NCI-H1436 treated with DMSO at 0.1 percent for 48 hours (cell line): ENCODE measurements at regions not wholly inside any gene's neighbourhood (a gene's known extent, or its start where the extent isn't known, plus 50 kb on each side); places are given as distances from the start of the nearest gene placed in this dataset.
"Not testable (repeated sequence)": the region's sequence is repeated elsewhere in the genome, so short reads cannot be mapped to it uniquely, and the experiment has no call there.

ENCODE experiments used
- DNase-seq: peaks from one replicate; lab custom pipeline; 2025; lab: John Stamatoyannopoulos, UW

DNA sequence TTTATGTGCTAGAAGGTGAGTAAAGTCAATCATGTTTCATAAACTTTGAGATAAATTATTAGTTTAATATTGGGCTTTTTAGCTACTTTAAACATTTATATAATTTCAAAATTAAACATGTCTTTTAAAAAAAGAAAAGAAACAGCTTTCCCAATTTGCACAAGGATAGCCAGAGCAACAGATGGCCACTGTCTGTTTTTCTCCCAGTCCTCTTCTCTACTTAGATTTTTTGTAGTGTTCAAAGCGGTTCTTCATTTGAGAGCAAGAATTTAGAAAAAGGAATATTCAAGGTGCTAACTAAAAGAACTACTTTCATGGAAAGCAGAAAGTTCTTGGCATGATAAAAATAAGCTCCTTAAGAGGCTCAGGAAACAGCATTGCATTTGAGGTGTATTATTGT lies 128.3 kb upstream of the MIR17HG start:
- DNase-seq, result no peak

DNA sequence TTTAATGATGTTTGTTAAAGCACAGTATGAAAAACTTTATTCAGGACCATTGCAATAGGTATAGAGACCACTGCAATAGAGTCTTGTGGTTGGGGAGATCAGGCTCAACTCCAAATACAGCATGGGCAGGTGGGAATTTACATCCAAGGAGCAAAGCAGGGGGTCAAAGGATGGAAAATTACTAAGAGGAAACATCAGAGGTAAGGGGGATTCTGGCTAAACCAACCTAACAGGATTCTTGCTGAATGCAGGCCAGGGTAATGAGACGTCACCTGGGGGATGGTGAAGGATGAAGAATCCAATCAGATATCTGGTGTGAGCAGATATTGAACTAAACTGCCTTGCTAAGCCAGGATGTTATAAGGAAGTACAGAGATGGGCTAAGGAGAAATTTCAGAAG lies 126.6 kb upstream of the MIR17HG start:
- no peak for DNase-seq

DNA sequence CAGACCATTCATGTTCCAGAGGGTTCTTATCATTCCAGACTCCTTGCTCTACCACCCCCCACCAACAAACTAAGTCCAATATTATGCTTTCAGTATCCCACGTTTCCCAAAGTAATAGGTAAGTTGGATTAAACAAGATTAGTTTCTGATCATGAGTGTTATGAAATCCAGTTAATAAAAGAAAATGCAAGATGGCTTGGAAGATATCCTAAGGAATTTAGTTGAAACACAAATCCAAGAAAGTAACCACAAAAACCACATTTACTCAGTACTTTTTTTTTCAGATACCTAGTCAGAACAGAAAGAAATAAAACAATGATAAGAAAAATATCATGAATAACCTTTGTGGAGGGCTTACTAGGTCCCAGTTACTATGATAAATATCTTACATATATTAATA lies 119.4 kb upstream of the MIR17HG start:
- DNase-seq, result no peak

DNA sequence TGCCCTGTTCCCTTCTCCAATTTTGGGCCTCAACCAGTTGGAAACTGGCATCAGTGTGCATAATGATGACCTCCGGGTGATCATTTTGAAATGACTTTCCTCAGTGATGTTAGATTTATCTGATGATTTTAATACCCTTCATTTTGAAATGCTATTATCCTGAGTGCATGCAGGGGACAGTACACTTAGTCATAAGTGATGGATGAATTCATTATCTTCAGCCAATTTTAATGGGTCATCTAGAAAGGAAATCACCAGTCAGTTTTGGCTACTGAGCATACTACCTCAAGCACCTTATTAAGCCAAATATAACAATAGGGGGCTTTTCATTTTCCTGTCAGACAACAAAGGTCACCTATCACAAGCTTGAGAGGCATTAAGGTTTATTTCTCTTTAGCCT lies 118.5 kb upstream of the MIR17HG start:
- no peak for DNase-seq

DNA sequence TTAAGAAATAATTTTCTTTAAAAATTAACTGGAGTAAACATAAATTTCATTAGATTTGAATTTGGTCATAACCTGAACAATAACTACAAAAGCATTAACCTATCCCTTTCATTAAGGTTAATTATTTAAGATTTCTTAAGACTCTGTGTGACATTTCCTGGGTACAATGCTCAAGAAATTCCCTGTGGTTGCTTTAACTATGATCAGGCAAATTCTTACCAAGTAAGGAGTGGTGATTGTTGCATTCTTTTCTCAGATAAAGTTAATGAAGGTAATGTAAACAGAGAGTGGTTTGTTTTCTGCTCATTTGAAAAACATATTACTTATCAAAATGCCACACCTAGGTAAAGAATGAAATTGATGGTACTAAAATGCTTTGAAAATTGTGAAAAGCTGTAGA lies 114.8 kb upstream of the MIR17HG start:
- DNase-seq, result no peak

DNA sequence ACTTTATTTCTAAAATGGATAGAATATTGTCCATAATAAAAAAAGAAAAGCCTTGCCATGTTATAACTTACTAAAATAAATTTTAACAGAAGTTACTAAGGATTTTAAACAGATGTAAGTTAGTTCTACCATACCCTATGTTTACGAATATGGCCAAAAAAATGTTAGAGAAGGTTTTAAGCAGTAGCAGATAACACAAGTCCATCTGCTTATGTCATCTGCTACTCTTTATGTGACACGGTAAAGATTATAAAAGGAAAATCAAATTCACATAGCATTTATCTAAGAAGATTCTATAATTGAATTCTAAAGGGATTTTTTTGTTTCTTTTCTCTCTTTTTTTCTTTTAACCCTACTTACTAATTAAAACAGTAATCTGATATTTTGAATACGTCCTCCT lies 114.2 kb upstream of the MIR17HG start:
- DNase-seq, result no peak

DNA sequence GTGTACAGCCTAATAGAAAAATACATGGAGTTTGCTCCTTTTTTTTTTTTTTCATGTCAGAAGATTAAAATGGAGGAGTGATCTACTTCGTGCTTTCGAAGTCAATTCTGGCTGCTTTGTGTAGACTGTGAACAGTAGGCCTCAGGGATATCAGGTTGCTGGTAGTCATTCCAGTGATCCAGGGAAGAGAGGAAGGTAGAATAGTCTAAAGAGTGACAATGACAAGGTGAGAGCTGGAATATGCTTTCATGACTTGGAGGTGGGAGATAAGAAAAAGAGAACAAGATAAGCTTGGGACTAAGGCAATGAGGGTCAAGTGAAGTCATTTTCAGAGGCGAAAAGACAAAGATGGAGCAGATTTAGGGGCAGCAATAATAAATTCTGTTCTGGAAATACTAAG lies 111.3 kb upstream of the MIR17HG start:
- DNase-seq, result no peak

DNA sequence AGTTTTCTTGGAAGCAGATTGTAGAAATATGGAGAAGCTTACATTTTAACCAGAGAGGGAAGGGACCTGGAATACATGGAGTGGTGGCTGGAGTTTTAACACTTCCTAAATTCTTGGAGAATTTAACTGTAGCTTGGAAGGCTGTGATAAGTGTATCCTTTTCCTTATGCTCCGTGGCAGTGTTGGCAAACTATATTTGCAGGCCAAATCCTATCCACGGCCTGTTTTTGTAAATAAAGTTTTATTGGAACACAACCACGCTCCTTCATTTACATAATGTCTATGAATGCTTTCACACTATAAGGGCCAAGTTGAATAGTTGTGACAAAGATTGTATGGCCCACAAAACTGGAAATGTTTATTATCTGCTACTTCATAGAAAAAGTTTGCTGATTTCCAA lies 110.6 kb upstream of the MIR17HG start:
- no peak for DNase-seq

DNA sequence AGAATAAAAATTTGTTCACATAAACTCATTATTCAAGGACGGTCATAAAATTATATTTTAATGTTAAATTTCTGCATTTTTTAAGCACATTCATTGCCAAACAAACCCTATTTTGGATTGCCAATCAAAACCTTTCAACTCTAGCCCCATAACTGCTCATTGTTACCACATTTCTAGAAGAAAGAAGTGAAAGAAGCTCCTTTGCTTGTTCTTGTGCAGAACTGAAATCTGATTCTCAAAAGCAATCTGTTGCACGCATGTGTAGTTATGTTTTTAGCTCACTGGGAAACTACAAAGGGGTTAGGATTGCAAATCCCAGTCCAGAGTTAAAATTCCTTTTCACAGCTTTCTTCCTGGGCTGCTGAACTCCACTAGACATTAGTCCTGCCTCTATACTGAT lies 109.5 kb upstream of the MIR17HG start:
- no peak for DNase-seq

DNA sequence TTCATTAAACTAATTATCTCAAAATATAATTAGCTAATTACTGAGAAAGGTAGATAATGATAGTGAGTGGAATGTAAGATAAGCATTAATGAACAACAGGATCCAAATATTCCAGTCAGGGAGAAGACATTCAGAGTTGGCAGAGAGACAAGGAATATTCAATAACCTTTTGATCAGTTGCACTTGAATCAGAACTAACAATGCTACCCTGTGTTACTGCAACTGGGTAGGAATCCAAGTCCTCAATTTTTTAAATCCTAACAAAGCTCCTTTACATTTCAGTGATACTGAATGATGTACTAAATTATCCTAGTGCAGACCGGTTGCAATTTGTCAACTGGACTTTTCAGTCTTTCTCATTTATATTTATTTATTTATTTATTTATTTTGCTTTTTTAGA lies 107.1 kb upstream of the MIR17HG start:
- DNase-seq, result no peak

DNA sequence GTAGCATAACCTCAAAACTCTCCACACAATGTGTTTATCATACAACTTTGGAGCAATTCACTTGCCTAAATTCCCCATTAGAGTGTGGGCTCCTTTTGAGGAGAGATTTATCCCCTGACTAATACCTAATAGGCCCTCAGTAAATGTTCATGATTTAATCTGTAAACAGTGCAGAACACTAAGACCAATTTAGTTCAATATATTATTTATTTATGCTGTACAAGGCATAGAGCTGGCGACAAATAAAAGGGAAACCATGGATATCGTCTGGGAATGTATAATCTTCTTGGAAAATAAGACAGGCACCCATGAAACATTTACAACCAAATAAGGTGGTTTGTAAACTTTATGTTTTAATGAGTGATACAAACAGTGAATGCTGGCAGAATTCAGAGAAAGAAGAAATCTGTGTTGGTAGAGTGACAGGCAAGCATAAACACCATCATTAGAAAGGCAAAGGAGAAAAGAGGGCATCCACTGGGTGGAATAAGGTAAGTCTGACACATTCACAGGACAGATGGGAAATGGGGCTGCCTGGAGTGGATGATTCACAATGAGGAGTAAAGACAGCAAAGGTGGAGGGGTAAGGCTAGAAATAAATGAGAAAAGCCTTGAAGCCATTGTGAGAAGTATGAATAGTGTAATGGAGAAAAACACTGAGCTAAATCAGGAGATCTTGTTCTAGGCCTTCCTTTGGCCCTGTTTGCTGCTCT lies 106.1 kb upstream of the MIR17HG start:
- no peak for DNase-seq

DNA sequence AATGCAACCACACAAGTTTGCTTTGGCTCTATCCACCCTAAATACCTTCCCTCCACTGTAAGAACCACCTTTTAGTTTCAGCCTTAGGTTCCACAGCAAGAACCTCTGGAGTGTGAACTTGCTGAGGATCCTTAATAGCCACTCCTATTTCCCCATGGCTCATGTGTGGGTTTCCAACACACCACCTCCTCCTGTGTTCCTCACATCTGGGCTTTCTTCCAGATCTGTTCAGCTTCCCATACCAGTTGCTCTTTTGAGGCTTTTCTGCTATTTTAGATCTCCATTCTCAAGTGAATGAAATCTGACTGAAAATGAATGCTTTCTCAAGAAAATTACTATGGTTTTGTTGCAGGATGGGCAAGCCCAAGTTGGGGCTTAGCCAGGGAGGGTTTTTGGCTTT lies 104.8 kb upstream of the MIR17HG start:
- DNase-seq, result no peak

DNA sequence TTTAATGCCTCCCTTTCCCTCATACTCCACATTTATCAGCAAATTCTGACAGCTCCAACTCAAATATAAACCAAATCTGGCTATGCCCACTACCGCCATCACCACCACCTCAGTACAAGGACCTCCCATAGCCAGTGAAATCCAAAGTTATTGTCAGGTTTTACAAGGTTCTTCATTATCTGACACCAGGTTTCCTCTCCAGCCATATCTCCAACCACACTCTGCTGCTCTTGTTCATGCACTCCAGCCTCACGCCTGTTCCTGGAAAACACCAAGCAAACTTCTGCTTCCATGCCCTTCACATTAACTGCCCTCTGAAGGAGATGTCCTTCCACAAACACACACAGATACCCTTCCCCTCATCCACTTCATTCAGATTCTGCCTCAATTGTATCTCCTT lies 102.2 kb upstream of the MIR17HG start:
- no peak for DNase-seq

DNA sequence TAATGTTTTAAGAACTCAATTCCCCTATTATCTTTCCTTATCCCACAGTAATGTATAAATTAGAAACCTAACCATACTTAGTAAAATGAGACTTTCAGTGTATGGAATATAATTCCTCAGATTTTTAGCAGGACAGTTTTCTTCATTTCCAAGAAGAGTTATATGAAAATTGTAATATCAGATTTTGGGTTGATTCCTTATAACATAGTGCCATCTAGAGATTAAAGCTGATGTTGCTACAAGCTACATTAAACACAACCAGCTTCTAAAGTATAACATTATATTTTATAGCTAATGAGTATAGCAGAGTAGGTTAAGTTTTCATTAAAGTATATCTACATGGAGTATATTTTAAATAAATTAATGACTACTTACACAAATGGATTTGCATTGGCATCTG lies 99.7 kb upstream of the MIR17HG start:
- DNase-seq, result no peak

DNA sequence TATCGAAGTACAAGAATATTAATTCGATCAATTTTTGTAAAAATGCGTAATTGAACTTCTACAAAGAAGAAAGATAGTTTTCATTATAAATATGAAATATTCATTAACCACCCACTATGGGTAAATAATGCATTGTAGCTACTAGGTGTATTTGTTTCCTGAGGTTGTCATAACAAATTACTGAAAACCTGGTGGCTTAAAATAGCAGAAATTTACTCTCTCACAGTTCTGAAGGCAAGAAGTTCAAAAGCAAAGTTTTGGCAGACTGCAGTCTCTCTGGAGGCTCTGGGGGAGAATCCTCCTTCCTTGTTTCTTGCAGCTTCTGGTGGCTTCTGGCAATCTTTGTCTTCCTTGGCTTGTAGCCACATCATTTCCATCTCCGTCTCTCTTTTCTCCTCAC lies 99.2 kb upstream of the MIR17HG start:
- no peak for DNase-seq

DNA sequence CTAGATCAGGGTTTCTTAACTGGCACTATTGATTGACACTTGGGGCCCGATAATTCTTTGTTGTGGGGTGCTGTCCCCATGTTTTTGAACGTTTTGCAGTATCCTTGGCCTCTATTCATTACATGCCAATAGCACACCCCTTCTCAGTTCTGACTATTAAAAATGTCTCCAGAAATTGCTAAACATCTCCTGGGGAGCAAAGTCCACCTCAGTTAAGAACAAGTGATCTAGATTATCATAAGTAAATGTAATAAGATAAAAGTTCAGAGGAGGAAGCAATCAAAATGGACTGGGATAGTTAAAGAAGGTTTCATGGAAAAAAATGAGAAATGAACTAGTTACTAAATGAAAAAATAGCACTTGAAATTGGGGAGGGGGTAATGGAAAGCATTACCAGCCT lies 98.1 kb upstream of the MIR17HG start:
- no peak for DNase-seq

DNA sequence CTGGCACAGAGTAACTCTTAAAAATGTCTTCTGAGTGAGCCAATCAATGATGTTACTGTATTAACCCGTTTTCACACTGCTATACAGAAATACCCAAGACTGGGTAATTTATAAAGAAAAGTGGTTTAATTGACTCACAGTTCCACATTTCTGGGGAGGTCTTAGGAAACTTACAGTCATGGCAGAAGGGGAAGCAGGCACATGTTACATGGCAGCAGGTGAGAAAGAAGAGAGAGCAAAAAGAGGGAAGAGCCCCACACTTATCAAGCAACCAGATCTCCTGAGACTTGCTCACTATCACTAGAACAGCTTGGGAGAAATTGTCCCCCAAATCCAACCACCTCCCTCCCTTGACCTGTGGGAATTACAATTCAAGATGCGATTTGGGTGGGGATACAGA lies 97.6 kb upstream of the MIR17HG start:
- DNase-seq, result no peak

DNA sequence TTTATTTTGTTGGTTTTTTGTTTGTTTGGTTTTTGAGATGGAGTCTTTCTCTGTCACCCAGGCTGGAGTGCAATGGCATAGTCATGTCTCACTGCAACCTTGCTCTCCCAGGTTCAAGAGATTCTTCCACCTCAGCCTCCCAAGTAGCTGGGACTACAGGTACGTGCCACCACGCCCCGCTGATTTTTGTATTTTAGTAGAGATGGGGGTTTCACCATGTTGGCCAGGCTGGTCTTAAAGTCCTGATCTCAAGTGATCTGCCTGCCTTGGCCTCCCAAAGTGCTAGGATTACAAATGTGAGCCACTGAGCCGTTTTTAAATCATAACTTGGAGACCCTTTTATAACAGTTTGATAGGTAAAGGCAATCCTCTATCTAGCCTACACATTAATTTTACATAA lies 95.9 kb upstream of the MIR17HG start:
- DNase-seq, result not testable (repeated sequence)

DNA sequence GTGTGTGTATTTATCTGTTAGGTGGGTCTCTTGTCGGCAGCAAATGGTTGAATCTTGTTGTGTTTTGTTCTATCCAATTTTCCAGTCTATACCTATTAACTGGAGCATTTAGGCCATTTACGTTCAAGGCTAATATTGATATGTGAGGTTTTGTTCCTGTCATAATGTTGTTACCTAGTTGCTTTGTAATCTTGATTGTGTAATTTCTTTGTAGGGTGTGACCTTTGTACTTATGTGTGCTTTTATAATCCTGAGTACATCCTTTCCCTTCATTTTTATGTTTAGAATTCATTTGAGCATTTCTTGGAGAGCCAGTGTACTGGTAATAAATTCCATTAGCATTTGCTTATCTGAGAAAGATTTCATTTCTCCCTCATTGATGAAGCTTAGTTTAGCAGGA lies 83.0 kb upstream of the MIR17HG start:
- no peak for DNase-seq

DNA sequence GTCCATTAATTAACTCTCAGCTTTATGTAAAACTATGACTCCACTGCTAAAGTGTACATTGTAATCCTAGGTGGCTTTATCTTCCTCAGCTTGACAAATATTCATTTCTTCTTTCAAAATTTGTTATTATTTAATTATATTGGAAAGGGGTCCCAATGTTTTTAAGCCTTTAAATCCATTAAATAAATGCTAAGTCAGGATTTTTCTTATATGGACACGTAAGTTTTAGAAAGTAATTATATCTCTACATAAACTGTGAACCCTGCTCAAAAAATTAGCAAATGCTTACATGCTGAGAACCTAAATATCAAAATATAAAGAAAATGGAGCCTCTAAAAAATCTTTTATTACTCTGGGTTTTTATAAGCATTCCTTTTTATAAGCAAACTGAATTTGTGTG lies 78.2 kb upstream of the MIR17HG start:
- DNase-seq, result no peak

DNA sequence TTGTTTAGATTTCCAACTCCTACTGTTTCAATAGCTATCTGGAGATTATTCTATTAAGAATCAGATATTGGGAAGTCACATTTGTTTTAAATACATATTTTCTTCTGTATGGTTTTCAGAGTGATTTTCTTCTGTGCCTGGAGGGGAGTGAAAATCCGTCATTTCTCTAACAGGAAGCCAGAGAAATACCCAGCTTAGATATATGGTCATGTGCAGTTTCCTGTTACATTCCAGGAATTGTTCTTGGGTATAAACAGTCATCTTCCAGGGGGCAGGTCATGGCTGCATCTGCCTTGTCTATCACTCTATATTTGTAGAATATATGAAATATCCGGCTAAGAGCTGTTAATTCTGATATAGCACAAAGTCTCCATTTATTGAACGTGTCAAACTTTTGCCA lies 77.5 kb upstream of the MIR17HG start:
- no peak for DNase-seq

DNA sequence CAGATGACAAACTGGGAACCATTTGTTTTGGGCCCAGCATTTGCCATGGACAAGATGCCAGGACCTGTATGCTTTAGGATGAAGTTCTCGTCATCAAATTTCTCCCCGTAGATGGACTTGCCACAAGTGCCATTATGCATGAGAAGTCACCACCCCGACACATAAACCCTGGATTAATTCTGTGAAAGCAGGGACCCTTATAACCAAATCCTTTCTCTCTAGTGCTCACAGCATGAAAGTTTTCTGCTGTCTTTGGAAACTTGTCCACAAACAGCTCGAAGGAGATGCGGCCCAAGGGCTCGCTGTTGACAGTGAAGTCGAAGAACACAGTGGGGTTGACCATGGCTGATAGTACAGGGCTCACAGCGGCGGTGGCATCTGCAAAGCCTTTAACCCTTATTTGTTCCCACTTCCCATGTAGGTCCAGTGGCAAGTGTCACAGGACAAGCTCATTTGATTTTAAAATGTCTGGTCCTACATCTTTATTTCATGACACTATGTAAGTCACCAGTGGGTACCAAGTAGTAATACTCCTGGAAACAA lies 75.2 kb upstream of the MIR17HG start:
- no peak for DNase-seq

DNA sequence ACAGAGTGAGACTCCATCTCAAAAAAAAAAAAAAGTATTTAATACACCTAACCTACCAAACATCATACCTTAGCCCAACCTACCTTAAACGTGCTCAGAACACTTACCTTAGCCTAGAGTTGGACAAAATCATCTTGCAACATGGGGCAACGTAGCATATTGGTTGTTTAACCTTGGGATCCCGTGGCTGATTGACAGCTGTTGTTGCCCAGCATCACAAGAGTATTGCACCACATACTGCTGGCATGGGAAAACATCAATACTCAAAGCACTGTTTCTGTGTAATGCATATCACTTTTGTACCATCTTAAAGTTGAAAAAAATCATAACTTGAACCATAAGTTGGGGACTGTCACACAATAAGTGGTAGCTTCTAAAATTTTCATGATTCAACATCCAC lies 73.8 kb upstream of the MIR17HG start:
- no peak for DNase-seq

DNA sequence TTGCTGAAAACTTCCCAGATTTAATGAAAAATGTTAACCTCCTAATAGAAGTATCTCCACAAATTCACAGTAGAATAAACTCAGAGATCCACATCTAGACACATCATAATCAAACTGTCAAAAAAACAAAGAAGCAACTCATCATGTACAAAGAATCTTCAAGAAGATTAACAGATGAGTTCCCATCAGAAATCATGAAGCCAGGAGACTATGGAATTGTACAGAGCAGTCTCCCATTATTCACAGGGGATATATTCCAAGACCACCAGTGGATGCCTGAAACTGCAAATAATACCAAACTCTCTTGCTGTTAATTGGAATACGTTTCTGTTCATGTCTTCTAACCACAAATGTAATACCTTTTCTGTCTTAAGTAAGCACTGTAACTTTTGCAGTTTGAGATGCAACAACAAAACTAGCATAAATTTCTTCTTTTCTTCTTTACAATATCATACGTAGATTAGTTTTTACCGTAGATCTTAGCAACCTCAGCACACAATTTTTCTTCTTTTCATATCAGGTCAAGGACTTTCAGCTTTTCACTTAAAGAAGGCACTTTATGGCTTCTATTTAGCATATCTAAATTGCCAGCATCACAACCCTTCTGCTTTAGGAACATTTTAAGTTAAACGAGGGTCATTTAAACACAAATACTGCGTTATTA lies 70.3 kb upstream of the MIR17HG start:
- DNase-seq, result no peak
